MM.1S (cell line): ENCODE measurements at regions not wholly inside any gene's neighbourhood (a gene's known extent, or its start where the extent isn't known, plus 50 kb on each side); places are given as distances from the start of the nearest gene placed in this dataset.

Experiments used
- DNase-seq: peaks from one replicate; pipeline ENCODE4 v3.0.0-alpha.2; 2015
- H2AFZ ChIP-seq: fragments of 300-600 bp; sonication (generic); 2 replicates; pipeline ENCODE4 v1.6.0; 2016; ENCODE audit warnings: antibody characterized with exemption, low read length
- H3F3A ChIP-seq: fragments of 300-600 bp; sonication (generic); 2 replicates; pipeline ENCODE4 v1.6.1; 2016; ENCODE audit warnings: mild to moderate bottlenecking, antibody characterized with exemption, low read length, moderate library complexity, mixed read lengths; ENCODE audit not compliant: insufficient read depth
- H3K27ac ChIP-seq: fragments of 300-600 bp; sonication (generic); 2 replicates; pipeline ENCODE4 v1.5.1; 2016; ENCODE audit warnings: mild to moderate bottlenecking, low read length
- H3K27me3 ChIP-seq: fragments of 300-600 bp; sonication (generic); replicated peaks from 2 replicates; pipeline ENCODE4 v1.6.0; 2016; ENCODE audit warnings: low read length; ENCODE audit not compliant: insufficient read depth
- H3K36me3 ChIP-seq: fragments of 300-600 bp; sonication (generic); replicated peaks from 2 replicates; pipeline ENCODE4 v1.6.1; 2016; ENCODE audit warnings: mild to moderate bottlenecking, low read length, mixed read lengths; ENCODE audit not compliant: insufficient read depth
- H3K4me1 ChIP-seq: fragments of 300-600 bp; sonication (generic); 2 replicates; pipeline ENCODE4 v1.6.1; 2016; ENCODE audit warnings: low read length, mixed read lengths
- H3K4me2 ChIP-seq: fragments of 300-600 bp; sonication (generic); 2 replicates; pipeline ENCODE4 v1.6.0; 2016; ENCODE audit warnings: low read depth, low read length
- H3K4me3 ChIP-seq: fragments of 300-600 bp; sonication (generic); 2 replicates; pipeline ENCODE4 v1.5.1; 2016; ENCODE audit warnings: low read length, mixed read lengths
- H3K79me2 ChIP-seq: fragments of 300-600 bp; sonication (generic); 2 replicates; pipeline ENCODE4 v1.6.1; 2016; ENCODE audit warnings: mixed run types, low read length, mixed read lengths
- H3K9ac ChIP-seq: fragments of 300-600 bp; sonication (generic); 2 replicates; pipeline ENCODE4 v1.6.1; 2016; ENCODE audit warnings: low read length, mixed read lengths
- H3K9me2 ChIP-seq: fragments of 300-600 bp; sonication (generic); replicated peaks from 2 replicates; pipeline ENCODE4 v1.6.1; 2016; ENCODE audit warnings: mild to moderate bottlenecking, low read length, mixed read lengths; ENCODE audit not compliant: insufficient read depth
- H3K9me3 ChIP-seq: fragments of 300-600 bp; sonication (generic); replicated peaks from 2 replicates; pipeline ENCODE4 v1.6.1; 2016; ENCODE audit warnings: mild to moderate bottlenecking, low read length, mixed read lengths; ENCODE audit not compliant: insufficient read depth
- H4K20me1 ChIP-seq: fragments of 300-600 bp; sonication (generic); 2 replicates; pipeline ENCODE4 v1.6.1; 2016; ENCODE audit warnings: mild to moderate bottlenecking, low read length, moderate library complexity, mixed read lengths; ENCODE audit not compliant: insufficient read depth
- EZH2 ChIP-seq: fragments of 300-600 bp; sonication (generic); optimal IDR thresholded peaks from 2 replicates; pipeline ENCODE3; 2017; ENCODE audit warnings: low read depth, mild to moderate bottlenecking, antibody characterized with exemption, low read length, mixed read lengths
- EZH2phosphoT487 ChIP-seq: fragments of 300-600 bp; sonication (generic); IDR thresholded peaks from 2 replicates; pipeline ENCODE4 v1.6.1; 2018; ENCODE audit warnings: antibody characterized with exemption, low read length
- TF ChIP-seq, protein P1 (sequence below): fragments of 300-600 bp; sonication (generic); IDR thresholded peaks from 2 replicates; pipeline ENCODE4 v1.5.1; 2016; ENCODE audit warnings: antibody characterized with exemption, low read length, mixed read lengths

DNA sequence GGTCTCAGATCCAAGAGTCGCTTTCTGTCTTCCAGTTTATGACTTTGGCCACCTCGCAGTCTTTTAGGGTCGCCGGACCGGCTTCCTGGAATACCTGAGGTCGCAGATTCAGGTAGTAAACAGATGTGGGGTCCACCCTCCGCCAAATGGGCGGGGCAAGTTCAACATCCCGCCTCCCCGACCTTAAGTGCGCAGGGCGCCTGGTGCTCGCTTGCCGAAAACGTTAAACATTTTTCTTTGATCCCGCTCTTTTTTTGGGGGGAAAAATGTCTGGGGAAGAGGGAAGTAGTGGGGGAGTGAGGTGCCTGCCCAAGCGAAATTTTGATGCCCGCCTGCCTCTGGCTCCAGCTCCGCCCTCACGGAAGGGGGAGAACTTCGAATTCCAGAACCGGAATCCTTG lies 73.9 kb upstream of the TBX5 start:
- peak overlapping the region; percentile 22; the same call in 1 of the 2 replicates for H3K4me3 ChIP-seq
- H3K4me1 ChIP-seq = no peaks in the 10 kb centered on the region
- H4K20me1 ChIP-seq = no peaks in the 10 kb centered on the region
- DNase-seq = no peak
- 0 out of 2 replicates have a peak overlapping the region, but pooled peaks have one; percentile 26 for H2AFZ ChIP-seq
- H3F3A ChIP-seq = no peaks in the 10 kb centered on the region
- no peaks in the 10 kb centered on the region for H3K36me3 ChIP-seq
- H3K27me3 ChIP-seq = peaks cover 4% of the 10 kb centered on the region; the same call in 1 of the 2 replicates
- H3K4me2 ChIP-seq = peak overlapping the region; percentile 52; the same call in 1 of the 2 replicates
- no peak for TF ChIP-seq EZH2phosphoT487
- no peak for TF ChIP-seq EZH2
- TF ChIP-seq, protein P1, sequence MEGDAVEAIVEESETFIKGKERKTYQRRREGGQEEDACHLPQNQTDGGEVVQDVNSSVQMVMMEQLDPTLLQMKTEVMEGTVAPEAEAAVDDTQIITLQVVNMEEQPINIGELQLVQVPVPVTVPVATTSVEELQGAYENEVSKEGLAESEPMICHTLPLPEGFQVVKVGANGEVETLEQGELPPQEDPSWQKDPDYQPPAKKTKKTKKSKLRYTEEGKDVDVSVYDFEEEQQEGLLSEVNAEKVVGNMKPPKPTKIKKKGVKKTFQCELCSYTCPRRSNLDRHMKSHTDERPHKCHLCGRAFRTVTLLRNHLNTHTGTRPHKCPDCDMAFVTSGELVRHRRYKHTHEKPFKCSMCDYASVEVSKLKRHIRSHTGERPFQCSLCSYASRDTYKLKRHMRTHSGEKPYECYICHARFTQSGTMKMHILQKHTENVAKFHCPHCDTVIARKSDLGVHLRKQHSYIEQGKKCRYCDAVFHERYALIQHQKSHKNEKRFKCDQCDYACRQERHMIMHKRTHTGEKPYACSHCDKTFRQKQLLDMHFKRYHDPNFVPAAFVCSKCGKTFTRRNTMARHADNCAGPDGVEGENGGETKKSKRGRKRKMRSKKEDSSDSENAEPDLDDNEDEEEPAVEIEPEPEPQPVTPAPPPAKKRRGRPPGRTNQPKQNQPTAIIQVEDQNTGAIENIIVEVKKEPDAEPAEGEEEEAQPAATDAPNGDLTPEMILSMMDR = no peak
- no peaks in the 10 kb centered on the region for H3K9me3 ChIP-seq
- no peaks in the 10 kb centered on the region for H3K79me2 ChIP-seq
- H3K27ac ChIP-seq = no peak overlapping the region
- no peak overlapping the region for H3K9ac ChIP-seq
- no peaks in the 10 kb centered on the region for H3K9me2 ChIP-seq

DNA sequence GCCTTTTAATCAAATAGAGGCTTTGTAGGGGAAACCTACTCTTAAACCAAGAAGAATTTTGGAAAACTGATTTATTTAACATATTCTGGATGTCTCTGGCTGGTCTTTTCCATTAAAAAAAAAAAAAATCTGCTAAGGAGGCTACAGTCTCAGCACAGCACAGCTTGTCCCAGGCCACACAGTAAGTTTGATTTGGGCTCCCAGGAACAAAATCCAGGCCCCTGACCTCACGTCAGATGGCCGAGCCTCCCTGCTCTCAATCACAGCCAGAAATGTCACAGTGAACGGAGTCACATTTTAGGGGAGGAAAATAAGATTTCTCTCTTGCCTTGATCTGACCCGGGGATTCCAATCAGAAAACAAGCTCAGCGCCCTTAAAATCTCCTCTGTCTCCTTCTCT lies 72.9 kb upstream of the TBX5 start:
- no peaks in the 10 kb centered on the region for H3K79me2 ChIP-seq
- no peaks in the 10 kb centered on the region for H3K4me1 ChIP-seq
- H3K9me3 ChIP-seq = no peaks in the 10 kb centered on the region
- H3K27me3 ChIP-seq = peaks cover 4% of the 10 kb centered on the region; the same call in 1 of the 2 replicates
- no peaks in the 10 kb centered on the region for H4K20me1 ChIP-seq
- TF ChIP-seq EZH2 (no peak), EZH2phosphoT487 (no peak)
- TF ChIP-seq, protein P1 = no peak
- DNase-seq = no peak
- H3K4me3 ChIP-seq = no peak overlapping the region
- H3F3A ChIP-seq = no peaks in the 10 kb centered on the region
- H3K4me2 ChIP-seq = no peak overlapping the region
- no peak overlapping the region for H2AFZ ChIP-seq
- no peaks in the 10 kb centered on the region for H3K36me3 ChIP-seq
- no peak overlapping the region for H3K9ac ChIP-seq
- no peak overlapping the region for H3K27ac ChIP-seq
- H3K9me2 ChIP-seq = no peaks in the 10 kb centered on the region

DNA sequence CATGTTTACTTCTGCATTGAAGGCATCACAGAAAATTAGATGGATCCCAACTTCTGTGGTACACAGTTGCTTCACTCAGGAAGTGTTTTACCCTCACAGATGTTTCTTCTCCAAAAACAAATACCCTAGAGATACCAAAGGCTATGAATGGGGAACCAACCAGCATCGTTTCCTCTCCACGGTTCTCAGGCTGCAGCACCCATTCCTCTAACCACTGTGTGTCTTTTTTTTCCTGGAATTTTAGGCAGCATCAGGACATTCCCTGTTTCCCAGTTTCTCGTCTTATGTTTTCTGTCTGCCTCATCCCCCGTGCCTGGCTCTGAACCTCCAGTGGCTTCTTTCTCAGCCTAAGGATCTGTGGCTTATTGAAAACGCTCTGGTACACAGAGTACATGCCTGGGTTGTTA lies 72.0 kb upstream of the TBX5 start:
- H3F3A ChIP-seq = no peaks in the 10 kb centered on the region
- no peaks in the 10 kb centered on the region for H4K20me1 ChIP-seq

More for the DNA sequence above, 72.0 kb upstream of the TBX5 start:
- H3K9me2 ChIP-seq = no peaks in the 10 kb centered on the region
- H3K9ac ChIP-seq = no peak overlapping the region
- no peak overlapping the region for H3K4me2 ChIP-seq
- H2AFZ ChIP-seq = no peak overlapping the region
- DNase-seq = no peak
- H3K4me3 ChIP-seq = no peak overlapping the region
- no peak overlapping the region for H3K27ac ChIP-seq
- no peak for TF ChIP-seq EZH2phosphoT487
- no peak for TF ChIP-seq EZH2
- TF ChIP-seq, protein P1 = no peak
- no peaks in the 10 kb centered on the region for H3K4me1 ChIP-seq
- H3K79me2 ChIP-seq = no peaks in the 10 kb centered on the region
- H3K36me3 ChIP-seq = no peaks in the 10 kb centered on the region
- H3K27me3 ChIP-seq = peaks cover 4% of the 10 kb centered on the region; the same call in 1 of the 2 replicates
- no peaks in the 10 kb centered on the region for H3K9me3 ChIP-seq
